ENCODE measurements at regions not wholly inside any gene's neighbourhood (a gene's known extent, or its start where the extent isn't known, plus 50 kb on each side); places are given as distances from the start of the nearest gene placed in this dataset.

DNA sequence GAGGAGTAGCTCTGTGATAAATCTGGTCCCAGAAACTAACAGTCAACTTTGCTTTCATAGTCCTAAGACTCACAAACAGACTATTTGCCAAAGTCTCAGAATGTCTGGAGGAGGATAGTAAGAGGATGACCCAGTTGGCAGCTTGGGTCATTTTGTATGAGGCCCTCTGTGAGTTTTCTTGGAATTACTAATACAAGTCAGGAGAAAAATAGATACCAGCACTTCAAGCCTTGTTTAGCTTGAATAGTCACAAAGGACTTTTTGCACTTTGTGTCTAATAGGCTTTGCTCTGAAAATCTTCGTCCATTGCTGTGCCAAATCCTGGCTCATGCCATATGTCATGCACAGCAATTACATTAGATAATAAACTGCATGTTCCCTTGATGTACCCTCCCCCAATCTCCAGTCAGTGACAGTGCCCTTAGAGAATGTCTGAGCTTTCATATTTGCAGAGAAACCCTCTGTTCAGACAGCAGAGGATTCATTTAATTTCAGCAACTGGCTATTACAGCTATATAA, 612.8 kb downstream of the CSNK1G3 start:
- no peak for TF ChIP-seq GATA3 (IDR thresholded peaks at IDR 0.05; ENCODE audit: low read depth, low read length)
- no peak for TF ChIP-seq GATA2 (IDR thresholded peaks at IDR 0.05; ENCODE audit: low read depth, low read length)

All from SH-SY5Y (cell line).